Cardiac fibroblast (primary cell): ENCODE measurements at regions not wholly inside any gene's neighbourhood (a gene's known extent, or its start where the extent isn't known, plus 50 kb on each side); places are given as distances from the start of the nearest gene placed in this dataset.

Experiments used
- DNase-seq, 2 donors: peaks; one replicate each; pipeline versions ENCODE4 v3.0.0 to v3.0.0-alpha.2; 2010; ENCODE audit warnings: low read depth in 2 of 2
- H3K4me3 ChIP-seq, 2 donors: replicated peaks in 1 of 2; 1 replicate in 1 of 2; 2 replicates in 1 of 2; pipeline ENCODE4 v1.5.1; 2011; ENCODE audit warnings: low read depth in 2 of 2, low read length in 2 of 2, mild to moderate bottlenecking in 2 of 2, moderate library complexity in 1 of 2
- CTCF ChIP-seq: IDR thresholded peaks from one replicate; pipeline ENCODE4 v1.5.1; 2011; ENCODE audit warnings: low read depth, mild to moderate bottlenecking, low read length, inconsistent platforms

GRCh38 chr9:108382310-108382709, 473.5 kb downstream of the ACTL7B start:
- no peak for TF ChIP-seq CTCF
- DNase-seq: no peak
- H3K4me3 ChIP-seq: no peak overlapping the region

- H3K4me3 ChIP-seq: no peak overlapping the region
- no peak for TF ChIP-seq CTCF
- no peak for DNase-seq
Measured at GRCh38 chr9:108377881-108378280, 477.9 kb downstream of the ACTL7B start.

GRCh38 chr9:108377382-108377781, 478.4 kb downstream of the ACTL7B start:
- no peak overlapping the region for H3K4me3 ChIP-seq
- TF ChIP-seq CTCF: no peak
- no peak for DNase-seq

GRCh38 chr9:108376140-108376539, 479.6 kb downstream of the ACTL7B start:
- DNase-seq: no peak
- H3K4me3 ChIP-seq: no peak overlapping the region
- no peak for TF ChIP-seq CTCF

- no peak overlapping the region for H3K4me3 ChIP-seq
- no peak for TF ChIP-seq CTCF
- DNase-seq: no peak
Measured at GRCh38 chr9:108374626-108375025, 481.2 kb downstream of the ACTL7B start.

GRCh38 chr9:108367188-108367587, 488.6 kb downstream of the ACTL7B start:
- no peak for DNase-seq
- TF ChIP-seq CTCF: no peak

GRCh38 chr9:108363311-108363710, 492.5 kb downstream of the ACTL7B start:
- no peak for TF ChIP-seq CTCF
- DNase-seq: no peak
- no peak overlapping the region for H3K4me3 ChIP-seq

More at GRCh38 chr9:108367188-108367587, 488.6 kb downstream of the ACTL7B start:
- no peak overlapping the region for H3K4me3 ChIP-seq
